Stomach (tissue), 4 donors: ENCODE measurements at regions not wholly inside any gene's neighbourhood (a gene's known extent, or its start where the extent isn't known, plus 50 kb on each side); places are given as distances from the start of the nearest gene placed in this dataset.

Experiments used
- CTCF ChIP-seq, 7 experiments: fragments of 450-650 bp in 4 of 7; fragments of 200-600 bp in 3 of 7; sonication (generic) in 3 of 7; IDR thresholded peaks; one replicate each; pipeline ENCODE4 v1.5.1; 2016 to 2019; ENCODE audit warnings: antibody characterized with exemption in 7 of 7, control low read depth in 2 of 7, mild to moderate bottlenecking in 1 of 7
- EP300 ChIP-seq: sonication (generic); formaldehyde crosslinking; IDR thresholded peaks from one replicate; pipeline ENCODE4 v1.6.1; 2017; ENCODE audit warnings: antibody characterized with exemption
- POLR2A ChIP-seq, 4 donors: fragments of 450-650 bp; IDR thresholded peaks; one replicate each; pipeline ENCODE4 v1.6.1; 2016; ENCODE audit warnings: antibody characterized with exemption in 4 of 4, control low read depth in 2 of 4, mild to moderate bottlenecking in 1 of 4, moderate library complexity in 1 of 4
- POLR2AphosphoS5 ChIP-seq, 3 donors: sonication (generic); formaldehyde crosslinking; IDR thresholded peaks; one replicate each; pipeline ENCODE4 v1.6.1; 2016; ENCODE audit warnings: antibody characterized with exemption in 3 of 3

- TF ChIP-seq CTCF (IDR thresholded peaks at IDR 0.05) = no peak
- no peak for TF ChIP-seq POLR2AphosphoS5 (IDR thresholded peaks at IDR 0.05)
- TF ChIP-seq POLR2A (IDR thresholded peaks at IDR 0.05) = no peak
- no peak for TF ChIP-seq EP300
Observed at GRCh38 chr6:167446046-167446445, 121.2 kb downstream of the TTLL2 start.
